Stomach (tissue), 8 donors: ENCODE measurements at regions not wholly inside any gene's neighbourhood (a gene's known extent, or its start where the extent isn't known, plus 50 kb on each side); places are given as distances from the start of the nearest gene placed in this dataset.

ENCODE experiments used
- DNase-seq, 2 donors: peaks; one replicate each; pipeline versions ENCODE4 v3.0.0 to v3.0.0-alpha.2; 2013 to 2019
- H3K27ac ChIP-seq, 5 donors: fragments of 200-600 bp in 4 of 5; sonication (generic) in 4 of 5; one replicate each; pipeline ENCODE4 v1.5.1; 2013 to 2019; ENCODE audit warnings: mild to moderate bottlenecking in 1 of 5, moderate library complexity in 1 of 5
- H3K27me3 ChIP-seq, 3 donors: fragments of 200-600 bp; sonication (generic); one replicate each; pipeline ENCODE4 v1.5.1; 2017 to 2019; ENCODE audit warnings: mixed run types in 1 of 3
- H3K36me3 ChIP-seq, 4 donors: fragments of 200-600 bp; sonication (generic); 1 replicate in 3 of 4; 2 replicates in 1 of 4; pipeline ENCODE4 v1.5.1; 2016 to 2019
- H3K4me1 ChIP-seq, 4 donors: fragments of 200-600 bp; sonication (generic); one replicate each; pipeline ENCODE4 v1.5.1; 2016 to 2019
- H3K4me3 ChIP-seq, 4 donors: fragments of 200-600 bp; sonication (generic) in 3 of 4; one replicate each; pipeline ENCODE4 v1.5.1; 2016 to 2019; ENCODE audit warnings: mild to moderate bottlenecking in 1 of 4
- H3K9me3 ChIP-seq, 4 donors: fragments of 200-600 bp; sonication (generic); one replicate each; pipeline ENCODE4 v1.5.1; 2016 to 2019
- EP300 ChIP-seq: sonication (generic); formaldehyde crosslinking; IDR thresholded peaks from one replicate; pipeline ENCODE4 v1.6.1; 2017; ENCODE audit warnings: antibody characterized with exemption
- POLR2A ChIP-seq, 4 donors: fragments of 450-650 bp; IDR thresholded peaks; one replicate each; pipeline ENCODE4 v1.6.1; 2016; ENCODE audit warnings: antibody characterized with exemption in 4 of 4, control low read depth in 2 of 4, mild to moderate bottlenecking in 1 of 4, moderate library complexity in 1 of 4
- POLR2AphosphoS5 ChIP-seq, 3 donors: sonication (generic); formaldehyde crosslinking; IDR thresholded peaks; one replicate each; pipeline ENCODE4 v1.6.1; 2016; ENCODE audit warnings: antibody characterized with exemption in 3 of 3
- WGBS, 5 donors: extraction: QIAGEN DNeasy Blood & Tissue Kit in 3 of 5; methylation state at CpG; one replicate each; pipeline versions ENCODE4 v1.1.5 to v1.1.7; 2013 to 2018; 5-methylcytosine and 5-hydroxymethylcytosine counted together
- intact Hi-C: fragments of 100-400 bp; cut with DNase I; formaldehyde crosslinking; loops from one replicate; pipeline ENCODE4 v1.15.1; 2023; ENCODE audit warnings: low total_unique reads
- TF ChIP-seq, protein P1 (sequence below), 7 experiments: fragments of 450-650 bp in 4 of 7; fragments of 200-600 bp in 3 of 7; sonication (generic) in 3 of 7; IDR thresholded peaks; one replicate each; pipeline ENCODE4 v1.5.1; 2016 to 2019; ENCODE audit warnings: antibody characterized with exemption in 7 of 7, control low read depth in 2 of 7, mild to moderate bottlenecking in 1 of 7
- donor health status: healthy with polysubstance abuse.
- donor health status: Bipolar disorder and iron deficiency.
- donor health status: healthy.

DNA sequence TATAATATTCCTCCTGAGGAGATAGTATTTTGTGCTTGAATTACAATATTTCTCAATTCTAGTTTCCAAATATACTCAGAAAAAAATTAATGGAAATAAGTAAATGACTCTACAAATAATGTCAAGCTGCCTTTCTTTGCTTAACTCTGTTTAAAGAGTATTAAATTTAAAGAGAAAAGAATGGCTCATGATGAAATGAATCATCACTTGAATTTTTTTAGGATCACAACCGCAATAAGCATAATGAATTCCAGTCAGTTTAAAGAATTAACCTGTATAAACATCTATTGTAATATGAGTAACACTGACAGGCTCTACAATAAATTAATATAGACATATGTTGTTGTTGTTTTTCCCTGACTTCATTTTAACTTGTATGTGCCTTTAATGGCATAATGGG lies 266.2 kb upstream of the ADGRB3 start:
- Histone ChIP-seq H3K36me3 (no peaks in the 10 kb centered on the region), H3K27me3 (no peaks in the 10 kb centered on the region), H3K4me3 (no peak overlapping the region), H3K27ac (no peak overlapping the region), H3K4me1 (no peaks in the 10 kb centered on the region), H3K9me3 (no peaks in the 10 kb centered on the region)
- intact Hi-C loops = no loop called here
- 65 to 85% (median 80%) methylated on average over 1 of the region's 1 CpG for WGBS, 5 donors
- no peak for TF ChIP-seq POLR2A (IDR thresholded peaks at IDR 0.05)
- no peak for TF ChIP-seq POLR2AphosphoS5 (IDR thresholded peaks at IDR 0.05)
- TF ChIP-seq EP300 = no peak
- TF ChIP-seq, protein P1, sequence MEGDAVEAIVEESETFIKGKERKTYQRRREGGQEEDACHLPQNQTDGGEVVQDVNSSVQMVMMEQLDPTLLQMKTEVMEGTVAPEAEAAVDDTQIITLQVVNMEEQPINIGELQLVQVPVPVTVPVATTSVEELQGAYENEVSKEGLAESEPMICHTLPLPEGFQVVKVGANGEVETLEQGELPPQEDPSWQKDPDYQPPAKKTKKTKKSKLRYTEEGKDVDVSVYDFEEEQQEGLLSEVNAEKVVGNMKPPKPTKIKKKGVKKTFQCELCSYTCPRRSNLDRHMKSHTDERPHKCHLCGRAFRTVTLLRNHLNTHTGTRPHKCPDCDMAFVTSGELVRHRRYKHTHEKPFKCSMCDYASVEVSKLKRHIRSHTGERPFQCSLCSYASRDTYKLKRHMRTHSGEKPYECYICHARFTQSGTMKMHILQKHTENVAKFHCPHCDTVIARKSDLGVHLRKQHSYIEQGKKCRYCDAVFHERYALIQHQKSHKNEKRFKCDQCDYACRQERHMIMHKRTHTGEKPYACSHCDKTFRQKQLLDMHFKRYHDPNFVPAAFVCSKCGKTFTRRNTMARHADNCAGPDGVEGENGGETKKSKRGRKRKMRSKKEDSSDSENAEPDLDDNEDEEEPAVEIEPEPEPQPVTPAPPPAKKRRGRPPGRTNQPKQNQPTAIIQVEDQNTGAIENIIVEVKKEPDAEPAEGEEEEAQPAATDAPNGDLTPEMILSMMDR (IDR thresholded peaks at IDR 0.05) = no peak
- DNase-seq = no peak

DNA sequence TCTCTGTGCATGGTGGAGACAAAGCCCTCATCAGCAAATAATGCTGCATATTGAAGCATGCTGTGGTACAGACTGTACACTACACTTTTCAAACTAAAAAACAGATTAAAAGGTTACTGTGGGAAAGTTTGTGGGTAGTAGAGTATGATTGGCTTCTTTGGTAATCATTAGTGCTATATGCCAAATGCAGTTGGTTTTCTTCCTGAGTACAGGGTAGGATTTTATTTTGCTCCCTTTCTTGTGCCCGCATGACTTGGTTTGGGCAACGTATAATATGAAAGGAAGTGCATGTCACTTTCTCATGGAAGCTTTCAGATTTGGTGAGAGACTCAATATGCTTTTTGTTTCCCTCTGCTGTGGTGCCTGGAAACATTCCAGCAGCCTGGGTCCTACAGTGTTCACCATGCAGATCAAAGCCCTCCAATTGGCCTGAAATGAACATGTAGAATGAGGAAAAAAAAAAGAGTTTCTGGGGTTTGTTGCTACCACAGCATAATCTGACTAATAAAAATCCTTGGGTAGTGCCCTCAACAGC lies 270.7 kb upstream of the ADGRB3 start:
- 62 to 85% (median 69%) methylated on average over 2 of the region's 2 CpGs for WGBS, 5 donors
- H3K27ac ChIP-seq = no peak overlapping the region
- no peak for DNase-seq
- no peaks in the 10 kb centered on the region for H3K36me3 ChIP-seq
- H3K27me3 ChIP-seq = no peaks in the 10 kb centered on the region
- H3K4me1 ChIP-seq = no peaks in the 10 kb centered on the region
- intact Hi-C loops = no loop called here
- H3K9me3 ChIP-seq = peaks cover 0 to 12% (median 5%) of the 10 kb centered on the region in 4 donors
- TF ChIP-seq POLR2A (IDR thresholded peaks at IDR 0.05) = no peak
- TF ChIP-seq, protein P1 (IDR thresholded peaks at IDR 0.05) = no peak
- TF ChIP-seq EP300 = no peak
- TF ChIP-seq POLR2AphosphoS5 (IDR thresholded peaks at IDR 0.05) = no peak
- no peak overlapping the region for H3K4me3 ChIP-seq

DNA sequence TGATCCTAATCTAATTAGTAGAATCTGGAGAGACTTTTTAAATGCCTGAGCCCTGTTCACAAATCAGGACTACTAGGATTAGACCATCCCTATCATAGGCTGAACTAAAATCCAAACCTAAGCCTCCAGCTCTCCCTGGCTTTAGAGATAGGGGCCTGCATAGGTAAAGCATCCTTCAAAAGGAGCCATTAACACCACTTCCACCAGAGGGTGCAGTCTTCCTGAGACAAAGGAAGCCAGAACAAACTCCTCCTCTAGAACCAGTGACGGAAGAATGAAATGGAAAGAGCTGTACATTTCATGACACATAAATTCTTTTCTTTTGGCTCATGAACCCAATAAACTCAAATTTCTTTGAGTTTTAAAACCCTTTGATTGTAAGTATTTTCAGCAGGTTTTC lies 291.2 kb upstream of the ADGRB3 start:
- Histone ChIP-seq H3K4me1 (no peaks in the 10 kb centered on the region), H3K4me3 (no peak overlapping the region), H3K36me3 (no peaks in the 10 kb centered on the region), H3K27ac (no peak overlapping the region), H3K9me3 (no peaks in the 10 kb centered on the region), H3K27me3 (no peaks in the 10 kb centered on the region)
- DNase-seq = peak in 1 of 2 donors; percentile 18
- no peak for TF ChIP-seq EP300
- TF ChIP-seq, protein P1 (IDR thresholded peaks at IDR 0.05) = no peak
- TF ChIP-seq POLR2AphosphoS5 (IDR thresholded peaks at IDR 0.05) = no peak
- no peak for TF ChIP-seq POLR2A (IDR thresholded peaks at IDR 0.05)
- intact Hi-C loops = no loop called here
- WGBS, 5 donors = 15 to 44% (median 35%) methylated on average over 1 of the region's 1 CpG

DNA sequence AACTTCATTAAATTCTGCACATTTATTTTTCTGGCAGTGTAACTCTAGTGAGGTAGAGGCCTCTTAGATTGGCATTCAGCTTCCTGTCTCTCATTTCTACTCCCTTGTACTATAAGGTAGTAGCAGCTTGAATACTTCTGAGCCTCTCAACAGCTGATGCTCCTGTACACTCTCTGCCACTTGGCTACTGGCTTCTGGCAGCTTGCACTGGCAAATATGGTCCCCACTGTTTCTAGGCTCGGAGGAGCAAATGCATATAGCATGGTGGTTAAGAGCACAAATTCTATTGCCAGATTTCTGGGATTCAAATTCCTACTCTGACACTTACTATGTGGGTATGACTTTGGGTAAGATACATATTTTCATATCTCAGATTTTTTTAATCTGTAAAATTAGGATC lies 292.8 kb upstream of the ADGRB3 start:
- intact Hi-C loops = no loop called here

More for the DNA sequence above, 292.8 kb upstream of the ADGRB3 start:
- H3K27me3 ChIP-seq = no peaks in the 10 kb centered on the region
- no peak for DNase-seq
- H3K36me3 ChIP-seq = no peaks in the 10 kb centered on the region
- H3K27ac ChIP-seq = no peak overlapping the region
- TF ChIP-seq POLR2A (IDR thresholded peaks at IDR 0.05) (no peak), POLR2AphosphoS5 (IDR thresholded peaks at IDR 0.05) (no peak), EP300 (no peak)
- TF ChIP-seq, protein P1 (IDR thresholded peaks at IDR 0.05) = no peak
- WGBS, 5 donors = 59 to 77% (median 64%) methylated on average over 1 of the region's 1 CpG
- no peak overlapping the region for H3K4me3 ChIP-seq
- H3K4me1 ChIP-seq = no peaks in the 10 kb centered on the region
- H3K9me3 ChIP-seq = no peaks in the 10 kb centered on the region
